HEK293T (cell line): ENCODE measurements at regions not wholly inside any gene's neighbourhood (a gene's known extent, or its start where the extent isn't known, plus 50 kb on each side); places are given as distances from the start of the nearest gene placed in this dataset.

Experiments used
- ARNT ChIP-seq: fragments of 450-650 bp; IDR thresholded peaks from 2 replicates; pipeline ENCODE4 v1.6.1; 2017; ENCODE audit warnings: mild to moderate bottlenecking
- BHLHE40 ChIP-seq: fragments of 450-650 bp; IDR thresholded peaks from 2 replicates; pipeline ENCODE4 v1.6.1; 2016; ENCODE audit warnings: mild to moderate bottlenecking, moderate library complexity, borderline replicate concordance
- CTBP1 ChIP-seq: fragments of 450-650 bp; IDR thresholded peaks from 2 replicates; pipeline ENCODE4 v1.6.1; 2016; ENCODE audit warnings: borderline replicate concordance
- ELF4 ChIP-seq: fragments of 450-650 bp; IDR thresholded peaks from 2 replicates; pipeline ENCODE4 v1.6.1; 2017; ENCODE audit warnings: antibody characterized with exemption
- FOXA1 ChIP-seq: fragments of 450-650 bp; IDR thresholded peaks from 2 replicates; pipeline ENCODE4 v1.6.1; 2016; ENCODE audit warnings: mild to moderate bottlenecking
- FOXK2 ChIP-seq: fragments of 450-650 bp; IDR thresholded peaks from 2 replicates; pipeline ENCODE4 v1.6.1; 2016; ENCODE audit warnings: mild to moderate bottlenecking
- FOXM1 ChIP-seq: fragments of 450-650 bp; IDR thresholded peaks from 2 replicates; pipeline ENCODE4 v1.6.1; 2017; ENCODE audit warnings: mild to moderate bottlenecking, borderline replicate concordance
- LEF1 ChIP-seq: fragments of 450-650 bp; IDR thresholded peaks from 2 replicates; pipeline ENCODE4 v1.6.1; 2017; ENCODE audit warnings: mild to moderate bottlenecking, borderline replicate concordance
- NFRKB ChIP-seq: fragments of 450-650 bp; IDR thresholded peaks from 2 replicates; pipeline ENCODE4 v1.6.1; 2016; ENCODE audit warnings: mild to moderate bottlenecking, moderate library complexity
- SP1 ChIP-seq: fragments of 450-650 bp; IDR thresholded peaks from 2 replicates; pipeline ENCODE4 v1.6.1; 2017
- SUZ12 ChIP-seq: fragments of 450-650 bp; IDR thresholded peaks from 2 replicates; pipeline ENCODE4 v1.6.1; 2016; ENCODE audit warnings: mild to moderate bottlenecking
- TARDBP ChIP-seq: fragments of 450-650 bp; IDR thresholded peaks from 2 replicates; pipeline ENCODE4 v1.6.1; 2016
- ZNF384 ChIP-seq: fragments of 450-650 bp; IDR thresholded peaks from 2 replicates; pipeline ENCODE4 v1.6.1; 2016
- TF ChIP-seq, protein P1 (sequence below): fragments of 450-650 bp; IDR thresholded peaks from 2 replicates; pipeline ENCODE4 v1.6.1; 2016

DNA sequence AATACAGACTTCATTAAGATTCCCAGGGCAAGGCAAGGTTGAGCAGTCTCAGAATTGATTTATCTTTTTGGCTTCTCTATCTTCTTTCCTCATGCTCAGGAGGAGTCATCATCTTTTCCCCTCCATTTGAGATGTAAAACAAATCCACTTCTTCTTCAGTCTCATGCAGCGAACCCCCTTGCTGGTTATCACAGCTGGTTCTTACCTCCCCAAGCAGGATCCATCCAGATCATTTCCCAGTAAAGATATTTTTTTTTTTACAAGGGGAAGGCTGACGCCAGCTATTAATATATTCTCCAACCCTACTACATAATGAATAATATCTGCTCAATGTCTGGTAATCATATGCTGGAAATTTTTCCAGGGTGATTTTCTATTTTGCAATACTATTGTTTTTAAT lies 508.9 kb upstream of the NOX3 start:
- TF ChIP-seq LEF1 (no peak), SP1 (no peak), ELF4 (no peak), ARNT (no peak), ZNF384 (no peak), FOXK2 (no peak), BHLHE40 (no peak), FOXM1 (no peak), SUZ12 (no peak), NFRKB (no peak), FOXA1 (no peak), CTBP1 (no peak), TARDBP (no peak)
- TF ChIP-seq, protein P1, sequence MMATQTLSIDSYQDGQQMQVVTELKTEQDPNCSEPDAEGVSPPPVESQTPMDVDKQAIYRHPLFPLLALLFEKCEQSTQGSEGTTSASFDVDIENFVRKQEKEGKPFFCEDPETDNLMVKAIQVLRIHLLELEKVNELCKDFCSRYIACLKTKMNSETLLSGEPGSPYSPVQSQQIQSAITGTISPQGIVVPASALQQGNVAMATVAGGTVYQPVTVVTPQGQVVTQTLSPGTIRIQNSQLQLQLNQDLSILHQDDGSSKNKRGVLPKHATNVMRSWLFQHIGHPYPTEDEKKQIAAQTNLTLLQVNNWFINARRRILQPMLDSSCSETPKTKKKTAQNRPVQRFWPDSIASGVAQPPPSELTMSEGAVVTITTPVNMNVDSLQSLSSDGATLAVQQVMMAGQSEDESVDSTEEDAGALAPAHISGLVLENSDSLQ: no peak
